ENCODE measurements at regions not wholly inside any gene's neighbourhood (a gene's known extent, or its start where the extent isn't known, plus 50 kb on each side); places are given as distances from the start of the nearest gene placed in this dataset.
A peak's percentile ranks its signal among the peaks of the same experiment; 100 is the strongest.

GRCh38 chr12:127170226-127171180 lies 1096.5 kb upstream of the TMEM132C start:
- TF ChIP-seq CEBPB (IDR thresholded peaks at IDR 0.05; ENCODE audit: borderline replicate concordance in 1 of 2, low read depth in 2 of 2, low read length in 2 of 2), result no peak
- no peak for TF ChIP-seq ZNF217 (IDR thresholded peaks at IDR 0.05)
- no peak for TF ChIP-seq EP300 (IDR thresholded peaks at IDR 0.05; ENCODE audit: borderline replicate concordance in 1 of 2, control insufficient read depth in 1 of 2, low read depth in 2 of 2, low read length in 2 of 2)
- TF ChIP-seq CEBPZ (IDR thresholded peaks at IDR 0.05; ENCODE audit: low read depth, low read length), result no peak
- peak; percentile 56; the same call in 1 of the 2 replicates for TF ChIP-seq SPI1 (IDR thresholded peaks at IDR 0.05; ENCODE audit: borderline replicate concordance, insufficient read depth, low read depth, low read length)
- TF ChIP-seq MTA2 (IDR thresholded peaks at IDR 0.05; ENCODE audit: low read depth), result no peak
- TF ChIP-seq GATAD2B (conservative IDR thresholded peaks at IDR 0.05; ENCODE audit: low read depth), result no peak
- no peak for TF ChIP-seq CTCF (IDR thresholded peaks at IDR 0.05 in 2 of 3, conservative IDR thresholded peaks at IDR 0.05 in 1 of 3; ENCODE audit: control insufficient read depth in 2 of 3, extremely low read depth in 1 of 3, insufficient read depth in 1 of 3, low read depth in 3 of 3, low read length in 3 of 3)
- no peak for TF ChIP-seq POLR2A (IDR thresholded peaks at IDR 0.05; ENCODE audit: low read depth, low read length)
- no peak for TF ChIP-seq RAD21 (IDR thresholded peaks at IDR 0.05; ENCODE audit: insufficient read depth, low read depth, low read length)
- TF ChIP-seq POLR2AphosphoS2 (IDR thresholded peaks at IDR 0.05; ENCODE audit: low read depth, low read length), result no peak
- no peak for TF ChIP-seq CREM (IDR thresholded peaks at IDR 0.05; ENCODE audit: low read depth)
